ENCODE measurements at regions not wholly inside any gene's neighbourhood (a gene's known extent, or its start where the extent isn't known, plus 50 kb on each side); places are given as distances from the start of the nearest gene placed in this dataset.
"Not testable (repeated sequence)": the region's sequence is repeated elsewhere in the genome, so short reads cannot be mapped to it uniquely, and the experiment has no call there.

- not testable (repeated sequence) for TF ChIP-seq CTCF (IDR thresholded peaks at IDR 0.05; ENCODE audit: low read length); EZH2phosphoT487 (IDR thresholded peaks at IDR 0.05; ENCODE audit: low read length); EZH2 (optimal IDR thresholded peaks at IDR 0.05; ENCODE audit: low read depth, low read length)
Observed at GRCh38 chr4:3625286-3625875, 93.2 kb upstream of the LRPAP1 start.
